Endothelial cell of umbilical vein (primary cell): ENCODE measurements at regions not wholly inside any gene's neighbourhood (a gene's known extent, or its start where the extent isn't known, plus 50 kb on each side); places are given as distances from the start of the nearest gene placed in this dataset.

Experiments
- BruUV-seq: library from RNA; stranded (reverse); fragments of 400-500 nt; replicated peaks from 2 replicates; lab custom pipeline; 2021; lab: Mats Ljungman, UMichigan
- CTCF ChIA-PET: fragments of 300-600, 350-600 bp; sonication (Branson Sonifier 250); formaldehyde crosslinking; loops from one replicate; lab custom pipeline; 2021; ENCODE audit warnings: antibody characterized with exemption, inconsistent platforms; lab: Charles Lee
- POLR2A ChIA-PET: fragments of 300-600, 350-600 bp; sonication (Branson Sonifier 250); formaldehyde crosslinking; loops from one replicate; lab custom pipeline; 2021; ENCODE audit warnings: antibody characterized with exemption, inconsistent platforms; lab: Charles Lee
- DNase-seq: peaks from one replicate; pipeline ENCODE4 v3.0.0-alpha.2; 2011; ENCODE audit warnings: low read depth, low spot score
- FAIRE-seq: peaks from 2 replicates; lab custom pipeline; 2011; peaks lifted over from hg19 to GRCh38; lab: Jason Lieb, UNC
- H2AFZ ChIP-seq: 2 replicates; pipeline ENCODE4 v1.6.0; 2012; ENCODE audit warnings: low read depth, low read length, control low read depth, inconsistent platforms
- H3K27ac ChIP-seq: 2 replicates; pipeline ENCODE4 v1.5.1; 2011; ENCODE audit warnings: low read depth, mild to moderate bottlenecking, control low read depth, low read length, moderate library complexity; ENCODE audit not compliant: insufficient read depth
- H3K27me3 ChIP-seq, 2 experiments: 2 replicates each; pipeline versions ENCODE4 v1.6.0 to v1.6.1; 2011; ENCODE audit warnings: low read length in 2 of 2, mixed read lengths in 1 of 2; ENCODE audit not compliant: control insufficient read depth in 2 of 2, insufficient read depth in 2 of 2
- H3K36me3 ChIP-seq, 2 experiments: 2 replicates in 1 of 2; 3 replicates in 1 of 2; pipeline ENCODE4 v1.5.1; 2011; ENCODE audit warnings: low read length in 2 of 2, mild to moderate bottlenecking in 1 of 2, moderate library complexity in 1 of 2; ENCODE audit not compliant: control insufficient read depth in 2 of 2, insufficient read depth in 2 of 2; ENCODE audit errors: extremely low read depth in 1 of 2
- H3K4me1 ChIP-seq: 3 replicates; pipeline ENCODE4 v1.5.1; 2011; ENCODE audit warnings: mild to moderate bottlenecking, low read length; ENCODE audit not compliant: control insufficient read depth, insufficient read depth; ENCODE audit errors: extremely low read depth
- H3K4me2 ChIP-seq: 2 replicates; pipeline ENCODE4 v1.6.1; 2011; ENCODE audit warnings: low read length, control low read depth, mixed read lengths; ENCODE audit not compliant: insufficient read depth
- H3K4me3 ChIP-seq, 3 experiments: fragments of 200-600 bp in 1 of 3; sonication (generic), shearing (Covaris generic) in 1 of 3; replicated peaks in 1 of 3; 2 replicates each; pipeline ENCODE4 v1.5.1; 2011 to 2016; ENCODE audit warnings: control low read depth in 3 of 3, low read length in 3 of 3, mild to moderate bottlenecking in 2 of 3, inconsistent platforms in 1 of 3, low read depth in 1 of 3, moderate library complexity in 1 of 3; ENCODE audit not compliant: insufficient read depth in 1 of 3
- H3K79me2 ChIP-seq: 2 replicates; pipeline ENCODE4 v1.6.0; 2012; ENCODE audit warnings: low read length, inconsistent platforms; ENCODE audit not compliant: control insufficient read depth, insufficient read depth
- H3K9ac ChIP-seq: replicated peaks from 2 replicates; pipeline ENCODE3; 2011; ENCODE audit warnings: low read length, control low read depth; ENCODE audit not compliant: insufficient read depth; ENCODE audit errors: extremely low read depth
- H3K9me1 ChIP-seq: replicated peaks from 3 replicates; pipeline ENCODE4 v1.6.0; 2011; ENCODE audit warnings: mild to moderate bottlenecking, low read length; ENCODE audit not compliant: control insufficient read depth, insufficient read depth; ENCODE audit errors: extremely low read depth
- H3K9me3 ChIP-seq: replicated peaks from 2 replicates; pipeline ENCODE4 v1.5.1; 2012; ENCODE audit warnings: low read length, inconsistent platforms; ENCODE audit not compliant: control insufficient read depth, insufficient read depth
- H4K20me1 ChIP-seq: replicated peaks from 2 replicates; pipeline ENCODE3; 2011; ENCODE audit warnings: mild to moderate bottlenecking, low read length; ENCODE audit not compliant: control insufficient read depth, insufficient read depth; ENCODE audit errors: extremely low read depth
- EZH2 ChIP-seq: IDR thresholded peaks from 2 replicates; pipeline ENCODE4 v1.6.1; 2012; ENCODE audit warnings: borderline replicate concordance, low read depth, mild to moderate bottlenecking, moderate library complexity, low read length, inconsistent platforms; ENCODE audit not compliant: severe bottlenecking
- FOS ChIP-seq: IDR thresholded peaks from 2 replicates; pipeline ENCODE4 v1.6.1; 2011; ENCODE audit warnings: mild to moderate bottlenecking, low read length, moderate library complexity, borderline replicate concordance; ENCODE audit not compliant: insufficient read depth
- GATA2 ChIP-seq: IDR thresholded peaks from 2 replicates; pipeline ENCODE4 v1.7.0; 2011; ENCODE audit warnings: low read depth, mild to moderate bottlenecking, moderate library complexity, mixed read lengths, low read length; ENCODE audit not compliant: insufficient read length, insufficient read depth
- JUN ChIP-seq: IDR thresholded peaks from 2 replicates; pipeline ENCODE4 v1.6.1; 2011; ENCODE audit warnings: borderline replicate concordance, low read depth; ENCODE audit not compliant: insufficient read length, insufficient read depth
- MAX ChIP-seq: IDR thresholded peaks from 2 replicates; pipeline ENCODE4 v1.6.1; 2011; ENCODE audit not compliant: insufficient read depth, insufficient read length
- MYC ChIP-seq: IDR thresholded peaks from one replicate; pipeline ENCODE4 v1.6.1; 2011; ENCODE audit warnings: mild to moderate bottlenecking, low read depth, low read length
- POLR2A ChIP-seq: IDR thresholded peaks from 2 replicates; pipeline ENCODE4 v1.6.1; 2012; ENCODE audit warnings: low read depth, mild to moderate bottlenecking, control low read depth, low read length
- POLR2AphosphoS5 ChIP-seq: IDR thresholded peaks from 2 replicates; pipeline ENCODE4 v1.6.1; 2012; ENCODE audit warnings: low read depth, mild to moderate bottlenecking, control low read depth, low read length, moderate library complexity; ENCODE audit not compliant: insufficient read depth
- dilution Hi-C: fragments of 300-500 bp; cut with MboI; formaldehyde crosslinking; loops from one replicate; pipeline ENCODE4 v1.15.0; 2019; ENCODE audit warnings: low sequenced_read_pairs; ENCODE audit not compliant: extremely low pct_ligation_motif_present
- intact Hi-C: fragments of 100-400 bp; cut with micrococcal nuclease; formaldehyde crosslinking; loops from one replicate; pipeline ENCODE4 v1.10.0; 2022
- TF ChIP-seq, protein P1 (sequence below), 2 donors: IDR thresholded peaks; 1 replicate in 1 of 2; 2 replicates in 1 of 2; pipeline ENCODE4 v1.5.1; 2011; ENCODE audit warnings: low read length in 2 of 2, mild to moderate bottlenecking in 2 of 2, moderate library complexity in 2 of 2, control low read depth in 1 of 2, inconsistent platforms in 1 of 2, low read depth in 1 of 2; ENCODE audit not compliant: insufficient read depth in 1 of 2; ENCODE audit errors: extremely low read depth in 1 of 2

DNA sequence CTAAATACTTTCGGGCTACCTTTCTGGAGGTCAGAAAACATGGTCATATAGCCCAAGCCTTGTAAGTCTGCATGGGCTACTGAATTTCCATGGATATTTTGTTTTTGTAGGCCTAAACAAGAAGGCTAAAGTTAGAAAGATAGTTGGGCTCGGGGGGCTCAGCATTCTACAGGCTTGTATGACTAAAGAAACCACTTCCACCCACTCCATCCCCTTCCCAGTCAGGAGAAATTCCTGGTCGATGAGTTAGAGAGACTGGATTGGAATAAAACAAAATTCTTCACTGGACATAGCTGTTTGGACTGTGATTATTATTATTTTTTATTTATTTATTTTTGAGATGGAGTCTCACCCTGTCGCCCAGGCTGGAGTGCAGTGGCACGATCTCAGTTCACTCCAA is 539.4 kb upstream of the TNP1 start:
- BruUV-seq, result no TSS peak

DNA sequence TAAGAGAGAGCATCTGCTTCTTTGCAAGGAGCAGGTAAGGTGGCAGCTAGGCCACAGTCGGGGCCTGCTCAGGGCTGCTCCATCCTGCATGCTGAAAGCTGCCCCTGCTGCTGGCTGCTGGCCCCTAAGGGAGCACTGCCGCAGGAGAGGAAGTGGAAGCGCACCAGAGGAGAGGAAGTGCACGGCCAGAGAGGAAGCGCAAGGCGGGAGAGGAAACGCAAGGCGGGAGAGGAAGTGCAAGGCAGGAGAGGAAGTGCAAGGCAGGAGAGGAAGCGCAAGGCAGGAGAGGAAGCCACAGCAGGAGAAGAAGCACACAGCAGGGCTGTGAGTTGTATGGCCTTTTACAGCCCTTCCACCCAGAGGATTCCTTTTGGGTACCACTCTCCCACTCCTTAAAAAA is 539.0 kb upstream of the TNP1 start:
- H3K27ac ChIP-seq, result no peak overlapping the region
- no peaks in the 10 kb centered on the region for H3K9me1 ChIP-seq
- BruUV-seq, result no TSS peak
- no peak for TF ChIP-seq POLR2A
- TF ChIP-seq, protein P1, sequence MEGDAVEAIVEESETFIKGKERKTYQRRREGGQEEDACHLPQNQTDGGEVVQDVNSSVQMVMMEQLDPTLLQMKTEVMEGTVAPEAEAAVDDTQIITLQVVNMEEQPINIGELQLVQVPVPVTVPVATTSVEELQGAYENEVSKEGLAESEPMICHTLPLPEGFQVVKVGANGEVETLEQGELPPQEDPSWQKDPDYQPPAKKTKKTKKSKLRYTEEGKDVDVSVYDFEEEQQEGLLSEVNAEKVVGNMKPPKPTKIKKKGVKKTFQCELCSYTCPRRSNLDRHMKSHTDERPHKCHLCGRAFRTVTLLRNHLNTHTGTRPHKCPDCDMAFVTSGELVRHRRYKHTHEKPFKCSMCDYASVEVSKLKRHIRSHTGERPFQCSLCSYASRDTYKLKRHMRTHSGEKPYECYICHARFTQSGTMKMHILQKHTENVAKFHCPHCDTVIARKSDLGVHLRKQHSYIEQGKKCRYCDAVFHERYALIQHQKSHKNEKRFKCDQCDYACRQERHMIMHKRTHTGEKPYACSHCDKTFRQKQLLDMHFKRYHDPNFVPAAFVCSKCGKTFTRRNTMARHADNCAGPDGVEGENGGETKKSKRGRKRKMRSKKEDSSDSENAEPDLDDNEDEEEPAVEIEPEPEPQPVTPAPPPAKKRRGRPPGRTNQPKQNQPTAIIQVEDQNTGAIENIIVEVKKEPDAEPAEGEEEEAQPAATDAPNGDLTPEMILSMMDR (IDR thresholded peaks at IDR 0.05; ENCODE audit: extremely low read depth in 1 of 2, insufficient read depth in 1 of 2, low read depth in 1 of 2, low read length in 2 of 2), result no peak
- no peak for TF ChIP-seq MAX
- no peak for TF ChIP-seq FOS
- no peak for TF ChIP-seq MYC
- no peak for TF ChIP-seq POLR2AphosphoS5
- no peak for TF ChIP-seq GATA2
- TF ChIP-seq EZH2, result no peak
- no peak for TF ChIP-seq JUN
- H2AFZ ChIP-seq, result no peak overlapping the region
- intact Hi-C loops (no loop called here), dilution Hi-C loops (no loop called here)
- H3K36me3 ChIP-seq, result no peaks in the 10 kb centered on the region
- no peak overlapping the region for H3K4me3 ChIP-seq
- no peak overlapping the region for H3K9ac ChIP-seq
- FAIRE-seq, result no peak
- ChIA-PET CTCF (interaction anchor here (1.2 kb wide), 1 partner anchor 9 kb away, joined by 4 read pairs; no protein-coding TSS in a partner anchor), POLR2A (no interaction called here)
- H3K27me3 ChIP-seq, result no peaks in the 10 kb centered on the region
- H3K4me2 ChIP-seq, result no peak overlapping the region
- no peak for DNase-seq
- no peaks in the 10 kb centered on the region for H4K20me1 ChIP-seq
- H3K4me1 ChIP-seq, result no peaks in the 10 kb centered on the region
- no peaks in the 10 kb centered on the region for H3K9me3 ChIP-seq
- no peaks in the 10 kb centered on the region for H3K79me2 ChIP-seq

More for the DNA sequence above, 539.4 kb upstream of the TNP1 start:
- Histone ChIP-seq H3K9me3 (no peaks in the 10 kb centered on the region), H3K36me3 (no peaks in the 10 kb centered on the region), H4K20me1 (no peaks in the 10 kb centered on the region), H3K4me1 (no peaks in the 10 kb centered on the region), H3K4me3 (no peak overlapping the region), H3K9me1 (no peaks in the 10 kb centered on the region), H2AFZ (no peak overlapping the region), H3K27me3 (no peaks in the 10 kb centered on the region), H3K79me2 (no peaks in the 10 kb centered on the region), H3K9ac (no peak overlapping the region), H3K27ac (no peak overlapping the region), H3K4me2 (no peak overlapping the region)
- FAIRE-seq (no peak), DNase-seq (no peak)
- intact Hi-C loops (no loop called here), dilution Hi-C loops (no loop called here)
- ChIA-PET POLR2A (no interaction called here), CTCF (no interaction called here)
- TF ChIP-seq MYC (no peak), EZH2 (no peak), POLR2A (no peak), POLR2AphosphoS5 (no peak), MAX (no peak)
- TF ChIP-seq, protein P1 (IDR thresholded peaks at IDR 0.05; ENCODE audit: extremely low read depth in 1 of 2, insufficient read depth in 1 of 2, low read depth in 1 of 2, low read length in 2 of 2), result no peak
